Tibial artery (tissue), 4 donors: ENCODE measurements at regions not wholly inside any gene's neighbourhood (a gene's known extent, or its start where the extent isn't known, plus 50 kb on each side); places are given as distances from the start of the nearest gene placed in this dataset.
"Not testable (repeated sequence)": the region's sequence is repeated elsewhere in the genome, so short reads cannot be mapped to it uniquely, and the experiment has no call there.

ENCODE experiments used
- DNase-seq, 2 donors: peaks; one replicate each; pipeline ENCODE4 v3.0.0-alpha.2; 2019
- H3K27ac ChIP-seq, 2 donors: fragments of 200-600 bp; sonication (generic) in 1 of 2; 1 replicate in 1 of 2; 2 replicates in 1 of 2; pipeline ENCODE4 v1.5.1; 2018 to 2019; ENCODE audit warnings: mild to moderate bottlenecking in 1 of 2
- H3K27me3 ChIP-seq, 2 donors: fragments of 200-600 bp; sonication (generic) in 1 of 2; one replicate each; pipeline versions ENCODE4 v1.5.1 to v1.6.0; 2016 to 2019
- H3K36me3 ChIP-seq, 3 donors: fragments of 200-600 bp; sonication (generic) in 2 of 3; one replicate each; pipeline ENCODE4 v1.5.1; 2016 to 2019; ENCODE audit warnings: mild to moderate bottlenecking in 2 of 3
- H3K4me1 ChIP-seq, 4 donors: fragments of 200-600 bp; sonication (generic) in 2 of 4; 1 replicate in 3 of 4; 2 replicates in 1 of 4; pipeline ENCODE4 v1.5.1; 2016 to 2019
- H3K4me3 ChIP-seq, 2 donors: fragments of 200-600 bp; sonication (generic) in 1 of 2; 1 replicate in 1 of 2; 2 replicates in 1 of 2; pipeline ENCODE4 v1.5.1; 2018 to 2019; ENCODE audit warnings: mild to moderate bottlenecking in 2 of 2
- H3K9me3 ChIP-seq, 3 donors: fragments of 200-600 bp; sonication (generic) in 1 of 3; one replicate each; pipeline ENCODE4 v1.5.1; 2016 to 2019
- CTCF ChIP-seq, 2 experiments: fragments of 200-600 bp in 1 of 2; fragments of 450-650 bp in 1 of 2; IDR thresholded peaks; one replicate each; pipeline ENCODE4 v1.5.1; 2017 to 2019; ENCODE audit warnings: antibody characterized with exemption in 2 of 2, mild to moderate bottlenecking in 1 of 2, moderate library complexity in 1 of 2
- intact Hi-C: fragments of 100-400 bp; cut with DNase I; formaldehyde crosslinking; loops from one replicate; pipeline ENCODE4 v1.15.0; 2023; ENCODE audit warnings: low total_unique reads

DNA sequence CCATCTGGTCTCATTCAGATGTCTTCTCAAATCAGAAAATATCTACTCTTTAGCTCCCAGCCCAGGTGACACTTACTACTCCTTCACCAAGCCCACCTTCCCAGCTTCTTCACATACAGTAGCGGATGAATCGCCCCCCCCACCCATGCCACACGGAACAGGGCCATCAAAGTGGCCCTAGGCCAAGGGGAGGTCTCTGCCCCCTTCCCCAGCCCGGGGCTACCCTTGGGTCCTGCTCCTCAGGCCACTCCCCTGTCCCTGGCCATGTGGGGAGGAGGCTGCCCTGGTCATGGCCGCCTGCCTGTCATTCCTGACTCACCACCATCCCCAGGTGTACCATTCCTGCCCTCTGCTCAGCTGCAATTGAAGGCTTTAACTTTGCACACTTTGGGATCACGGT, 142.8 kb downstream of the NECTIN1 start:
- no peak overlapping the region for H3K27ac ChIP-seq
- H3K9me3 ChIP-seq = no peaks in the 10 kb centered on the region
- peaks cover 0 to 31% of the 10 kb centered on the region in 2 donors for H3K27me3 ChIP-seq
- no peaks in the 10 kb centered on the region for H3K36me3 ChIP-seq
- intact Hi-C loops = no loop called here
- no peak for TF ChIP-seq CTCF (IDR thresholded peaks at IDR 0.05)
- no peak for DNase-seq
- peaks cover 0 to 19% (median 15%) of the 10 kb centered on the region in 4 donors for H3K4me1 ChIP-seq
- no peak overlapping the region for H3K4me3 ChIP-seq

GRCh38 chr11:119585043-119585781, 143.8 kb downstream of the NECTIN1 start:
- Histone ChIP-seq H3K27me3 (peaks cover 0 to 31% of the 10 kb centered on the region in 2 donors), H3K4me1 (peaks cover 0 to 19% (median 15%) of the 10 kb centered on the region in 4 donors), H3K4me3 (peak overlapping the region; percentile 41 to 53), H3K9me3 (no peaks in the 10 kb centered on the region), H3K36me3 (no peaks in the 10 kb centered on the region), H3K27ac (no peak overlapping the region)
- no peak for DNase-seq
- TF ChIP-seq CTCF (IDR thresholded peaks at IDR 0.05) = no peak
- intact Hi-C loops = no loop called here

DNA sequence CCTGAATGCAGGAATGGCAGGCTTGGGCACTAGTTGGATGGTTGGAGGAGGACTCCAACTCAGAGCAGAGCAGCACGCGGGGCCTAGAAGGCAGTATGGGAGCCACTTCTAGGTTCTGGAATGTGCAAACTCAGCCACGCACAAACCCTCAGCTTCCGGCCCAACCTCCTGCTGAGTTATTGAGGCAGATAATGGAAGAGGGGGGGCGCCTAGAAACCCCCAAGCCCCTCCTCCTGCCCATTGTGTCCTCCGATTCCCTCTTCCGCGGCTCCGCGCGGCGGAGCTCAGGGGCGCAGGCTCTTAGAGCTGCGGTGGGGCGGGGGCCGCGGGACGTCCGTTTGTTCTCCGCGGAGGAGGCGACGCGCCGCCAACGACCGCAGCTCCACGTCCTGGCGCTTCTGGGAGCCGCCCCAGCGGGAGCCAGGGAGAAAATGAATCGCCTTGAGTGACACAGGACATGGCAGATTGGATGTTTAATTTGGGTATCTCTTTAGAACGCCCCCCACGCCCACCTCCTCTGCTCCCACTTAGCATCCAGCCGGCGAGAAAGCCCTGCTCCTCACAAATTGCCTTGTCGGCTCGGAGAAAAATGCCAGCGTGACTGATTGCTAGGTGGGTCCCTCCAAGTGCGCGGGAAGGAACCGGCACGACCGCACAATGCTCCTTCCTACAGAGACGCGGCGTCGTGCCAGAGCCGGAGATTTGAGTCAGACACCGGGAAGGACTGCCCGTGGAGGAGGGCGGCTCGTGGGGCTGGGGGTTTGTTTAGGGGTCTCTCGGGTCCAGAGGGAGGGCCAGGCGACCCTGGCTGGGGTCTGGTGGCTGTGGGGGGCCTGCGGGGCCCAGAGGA, 144.6 kb downstream of the NECTIN1 start:
- Histone ChIP-seq H3K4me3 (peak overlapping the region; percentile 41 to 53), H3K36me3 (no peaks in the 10 kb centered on the region), H3K9me3 (no peaks in the 10 kb centered on the region), H3K4me1 (peaks cover 0 to 19% (median 15%) of the 10 kb centered on the region in 4 donors), H3K27ac (no peak overlapping the region), H3K27me3 (peaks cover 0 to 31% of the 10 kb centered on the region in 2 donors)
- DNase-seq = peak in 1 of 2 donors; percentile 34
- TF ChIP-seq CTCF (IDR thresholded peaks at IDR 0.05) = no peak
- intact Hi-C loops = no loop called here

DNA sequence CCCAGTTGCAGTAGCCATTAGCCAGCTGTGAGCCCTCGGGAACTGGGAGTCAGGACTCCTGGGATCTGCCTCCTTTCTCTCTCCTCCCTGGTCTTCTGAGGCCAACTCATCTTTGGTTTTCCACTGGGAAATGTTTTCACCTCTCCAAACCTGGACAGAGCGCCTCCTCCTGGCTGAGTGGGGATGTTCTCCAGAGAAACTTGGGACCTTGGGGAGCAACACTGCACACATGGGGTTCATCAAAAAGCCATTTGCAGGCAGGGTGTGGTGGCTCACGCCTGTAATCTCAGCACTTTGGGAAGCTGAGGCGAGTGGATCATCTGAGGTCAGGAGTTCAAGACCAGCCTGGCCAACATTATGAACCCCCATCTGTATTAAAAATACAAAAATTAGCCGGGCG, 145.4 kb downstream of the NECTIN1 start:
- intact Hi-C loops = no loop called here
- Histone ChIP-seq H3K27ac (no peak overlapping the region), H3K9me3 (no peaks in the 10 kb centered on the region), H3K4me1 (peaks cover 0 to 19% (median 15%) of the 10 kb centered on the region in 4 donors), H3K36me3 (no peaks in the 10 kb centered on the region), H3K4me3 (no peak overlapping the region), H3K27me3 (peaks cover 0 to 31% of the 10 kb centered on the region in 2 donors)
- no peak for TF ChIP-seq CTCF (IDR thresholded peaks at IDR 0.05)
- no peak for DNase-seq

- intact Hi-C loops, H3K36me3 ChIP-seq, H3K4me3 ChIP-seq, H3K9me3 ChIP-seq, H3K27ac ChIP-seq, DNase-seq: not testable (repeated sequence)
- Histone ChIP-seq H3K4me1 (peaks cover 0 to 19% (median 15%) of the 10 kb centered on the region in 4 donors), H3K27me3 (peaks cover 0 to 38% of the 10 kb centered on the region in 2 donors)
Observed at GRCh38 chr11:119581396-119581795, 147.6 kb downstream of the NECTIN1 start.

DNA sequence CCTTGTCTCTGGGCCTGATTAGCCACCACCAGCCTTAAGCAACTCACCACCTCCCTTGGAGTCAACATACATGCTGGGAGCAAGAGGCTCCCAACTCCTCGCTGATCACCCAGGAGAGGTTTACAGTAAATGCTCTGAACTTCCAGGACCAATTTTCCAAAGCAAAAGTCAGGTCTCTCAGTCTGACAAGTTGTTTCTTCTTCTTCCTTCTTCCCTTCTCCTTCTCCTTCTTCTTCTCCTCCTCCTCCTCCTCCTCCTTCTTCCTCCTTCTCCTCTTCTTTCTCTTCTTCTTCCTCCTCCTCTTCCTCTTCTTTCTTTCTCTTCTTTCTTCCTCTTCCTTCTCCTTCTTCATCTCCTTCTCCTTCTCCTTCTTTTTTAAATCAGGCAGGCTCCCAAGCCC, 148.2 kb downstream of the NECTIN1 start:
- no peaks in the 10 kb centered on the region for H3K36me3 ChIP-seq
- H3K27ac ChIP-seq = no peak overlapping the region
- H3K27me3 ChIP-seq = peaks cover 0 to 33% of the 10 kb centered on the region in 2 donors
- no peak overlapping the region for H3K4me3 ChIP-seq
- H3K4me1 ChIP-seq = peaks cover 0 to 19% (median 15%) of the 10 kb centered on the region in 4 donors
- intact Hi-C loops = no loop called here
- no peaks in the 10 kb centered on the region for H3K9me3 ChIP-seq
- TF ChIP-seq CTCF (IDR thresholded peaks at IDR 0.05) = no peak
- no peak for DNase-seq
